Stomach smooth muscle (tissue), 2 donors: ENCODE measurements at regions not wholly inside any gene's neighbourhood (a gene's known extent, or its start where the extent isn't known, plus 50 kb on each side); places are given as distances from the start of the nearest gene placed in this dataset.

Experiments used
- H3K27ac ChIP-seq: one replicate; pipeline ENCODE4 v1.7.0; 2013; ENCODE audit warnings: mild to moderate bottlenecking, low read length, inconsistent platforms
- H3K27me3 ChIP-seq, 2 donors: one replicate each; pipeline ENCODE4 v1.7.0; 2013; ENCODE audit warnings: low read length in 2 of 2; ENCODE audit not compliant: insufficient read depth in 2 of 2, control insufficient read depth in 1 of 2
- H3K36me3 ChIP-seq, 2 donors: one replicate each; pipeline ENCODE4 v1.7.0; 2013; ENCODE audit warnings: low read length in 2 of 2; ENCODE audit not compliant: control insufficient read depth in 2 of 2, insufficient read depth in 2 of 2
- H3K4me1 ChIP-seq: one replicate; pipeline ENCODE4 v1.7.0; 2013; ENCODE audit warnings: low read length; ENCODE audit not compliant: control insufficient read depth, insufficient read depth
- H3K4me3 ChIP-seq, 2 donors: one replicate each; pipeline ENCODE4 v1.7.0; 2013; ENCODE audit warnings: low read length in 2 of 2
- H3K9ac ChIP-seq, 2 donors: one replicate each; pipeline ENCODE4 v1.7.0; 2013; ENCODE audit warnings: low read length in 2 of 2, mild to moderate bottlenecking in 1 of 2
- H3K9me3 ChIP-seq, 2 donors: one replicate each; pipeline ENCODE4 v1.7.0; 2013; ENCODE audit warnings: low read length in 2 of 2; ENCODE audit not compliant: control insufficient read depth in 2 of 2
- donor health status: healthy.
- donor health status: Pancreatic carcinoma.

GRCh38 chr10:85194706-85195105 is 866.3 kb downstream of the CCSER2 start:
- Histone ChIP-seq H3K36me3 (no peaks in the 10 kb centered on the region), H3K27ac (no peak overlapping the region), H3K9me3 (no peaks in the 10 kb centered on the region), H3K27me3 (no peaks in the 10 kb centered on the region), H3K4me1 (no peaks in the 10 kb centered on the region), H3K4me3 (no peak overlapping the region), H3K9ac (no peak overlapping the region)

- Histone ChIP-seq H3K27ac (no peak overlapping the region), H3K27me3 (no peaks in the 10 kb centered on the region), H3K9me3 (no peaks in the 10 kb centered on the region), H3K36me3 (no peaks in the 10 kb centered on the region), H3K4me3 (no peak overlapping the region), H3K4me1 (no peaks in the 10 kb centered on the region), H3K9ac (no peak overlapping the region)
Observed at GRCh38 chr10:85195596-85195995, 867.2 kb downstream of the CCSER2 start.

GRCh38 chr10:85204814-85205213 is 876.4 kb downstream of the CCSER2 start:
- Histone ChIP-seq H3K4me3 (no peak overlapping the region), H3K27ac (no peak overlapping the region), H3K36me3 (no peaks in the 10 kb centered on the region), H3K9ac (no peak overlapping the region), H3K4me1 (no peaks in the 10 kb centered on the region), H3K9me3 (no peaks in the 10 kb centered on the region), H3K27me3 (peaks cover 0 to 2% of the 10 kb centered on the region in 2 donors)

- Histone ChIP-seq H3K4me3 (no peak overlapping the region), H3K9me3 (no peaks in the 10 kb centered on the region), H3K4me1 (no peaks in the 10 kb centered on the region), H3K9ac (no peak overlapping the region), H3K36me3 (no peaks in the 10 kb centered on the region), H3K27ac (no peak overlapping the region), H3K27me3 (no peaks in the 10 kb centered on the region)
Observed at GRCh38 chr10:85212526-85212925, 884.1 kb downstream of the CCSER2 start.

GRCh38 chr10:85213493-85213892 is 885.1 kb downstream of the CCSER2 start:
- Histone ChIP-seq H3K27me3 (no peaks in the 10 kb centered on the region), H3K4me3 (no peak overlapping the region), H3K9me3 (no peaks in the 10 kb centered on the region), H3K9ac (no peak overlapping the region), H3K27ac (no peak overlapping the region), H3K36me3 (no peaks in the 10 kb centered on the region), H3K4me1 (no peaks in the 10 kb centered on the region)

GRCh38 chr10:85222300-85222699 is 893.9 kb downstream of the CCSER2 start:
- Histone ChIP-seq H3K9me3 (no peaks in the 10 kb centered on the region), H3K9ac (no peak overlapping the region), H3K27ac (no peak overlapping the region), H3K27me3 (no peaks in the 10 kb centered on the region), H3K4me1 (no peaks in the 10 kb centered on the region), H3K4me3 (no peak overlapping the region), H3K36me3 (no peaks in the 10 kb centered on the region)

GRCh38 chr10:85224366-85224940 is 896.1 kb downstream of the CCSER2 start:
- H3K36me3 ChIP-seq = no peaks in the 10 kb centered on the region
- H3K27ac ChIP-seq = no peak overlapping the region
- no peaks in the 10 kb centered on the region for H3K9me3 ChIP-seq
- H3K4me3 ChIP-seq = no peak overlapping the region
- H3K9ac ChIP-seq = no peak overlapping the region
- H3K4me1 ChIP-seq = no peaks in the 10 kb centered on the region
- H3K27me3 ChIP-seq = no peaks in the 10 kb centered on the region

GRCh38 chr10:85225311-85225710 is 896.9 kb downstream of the CCSER2 start:
- H3K27me3 ChIP-seq = no peaks in the 10 kb centered on the region

GRCh38 chr10:85226596-85226995 is 898.2 kb downstream of the CCSER2 start:
- Histone ChIP-seq H3K9ac (no peak overlapping the region), H3K27me3 (no peaks in the 10 kb centered on the region), H3K36me3 (no peaks in the 10 kb centered on the region), H3K27ac (no peak overlapping the region), H3K4me3 (no peak overlapping the region), H3K4me1 (no peaks in the 10 kb centered on the region), H3K9me3 (no peaks in the 10 kb centered on the region)

More at GRCh38 chr10:85225311-85225710, 896.9 kb downstream of the CCSER2 start:
- Histone ChIP-seq H3K4me1 (no peaks in the 10 kb centered on the region), H3K9ac (no peak overlapping the region), H3K9me3 (no peaks in the 10 kb centered on the region), H3K27ac (no peak overlapping the region), H3K4me3 (no peak overlapping the region), H3K36me3 (no peaks in the 10 kb centered on the region)

GRCh38 chr10:85228726-85229125 is 900.3 kb downstream of the CCSER2 start:
- Histone ChIP-seq H3K9me3 (no peaks in the 10 kb centered on the region), H3K4me1 (no peaks in the 10 kb centered on the region), H3K4me3 (no peak overlapping the region), H3K36me3 (no peaks in the 10 kb centered on the region), H3K27ac (no peak overlapping the region), H3K27me3 (no peaks in the 10 kb centered on the region), H3K9ac (no peak overlapping the region)

GRCh38 chr10:85231534-85232270 is 903.3 kb downstream of the CCSER2 start:
- H3K9me3 ChIP-seq = no peaks in the 10 kb centered on the region
- no peak overlapping the region for H3K9ac ChIP-seq
- no peak overlapping the region for H3K27ac ChIP-seq
- no peaks in the 10 kb centered on the region for H3K27me3 ChIP-seq
- no peak overlapping the region for H3K4me3 ChIP-seq
- no peaks in the 10 kb centered on the region for H3K4me1 ChIP-seq
- H3K36me3 ChIP-seq = no peaks in the 10 kb centered on the region
